Effector memory CD8-positive, alpha-beta T cell (primary cell): ENCODE measurements at regions not wholly inside any gene's neighbourhood (a gene's known extent, or its start where the extent isn't known, plus 50 kb on each side); places are given as distances from the start of the nearest gene placed in this dataset.
"Not testable (repeated sequence)": the region's sequence is repeated elsewhere in the genome, so short reads cannot be mapped to it uniquely, and the experiment has no call there.

Experiments
- ATAC-seq: fragments of 150-1000 bp; cut with Tn5 transposase; replicated peaks from 2 replicates; pipeline ENCODE4 v1.10.0; 2021; ENCODE audit warnings: mild to moderate bottlenecking, moderate library complexity
- DNase-seq, 3 experiments: peaks; one replicate each; pipeline ENCODE4 v3.0.0; 2021
- H3K27ac Mint-ChIP-seq, 2 donors: one replicate each; pipeline ENCODE4 v1.8.0; 2022; ENCODE audit warnings: mild to moderate bottlenecking in 2 of 2, mixed read lengths in 2 of 2, moderate library complexity in 2 of 2
- H3K27me3 Mint-ChIP-seq, 2 donors: one replicate each; pipeline ENCODE4 v1.8.0; 2022; ENCODE audit warnings: mixed read lengths in 2 of 2
- H3K36me3 Mint-ChIP-seq: one replicate; pipeline ENCODE4 v1.8.0; 2022; ENCODE audit warnings: mild to moderate bottlenecking, moderate library complexity, mixed read lengths; ENCODE audit not compliant: insufficient read depth
- H3K4me1 Mint-ChIP-seq, 2 donors: one replicate each; pipeline ENCODE4 v1.8.0; 2022; ENCODE audit warnings: low read depth in 2 of 2, mixed read lengths in 2 of 2
- H3K4me3 Mint-ChIP-seq, 2 donors: one replicate each; pipeline ENCODE4 v1.8.0; 2022; ENCODE audit warnings: mild to moderate bottlenecking in 2 of 2, mixed read lengths in 2 of 2, moderate library complexity in 2 of 2
- H3K9me3 Mint-ChIP-seq, 2 donors: one replicate each; pipeline ENCODE4 v1.8.0; 2022; ENCODE audit warnings: mixed read lengths in 2 of 2

DNA sequence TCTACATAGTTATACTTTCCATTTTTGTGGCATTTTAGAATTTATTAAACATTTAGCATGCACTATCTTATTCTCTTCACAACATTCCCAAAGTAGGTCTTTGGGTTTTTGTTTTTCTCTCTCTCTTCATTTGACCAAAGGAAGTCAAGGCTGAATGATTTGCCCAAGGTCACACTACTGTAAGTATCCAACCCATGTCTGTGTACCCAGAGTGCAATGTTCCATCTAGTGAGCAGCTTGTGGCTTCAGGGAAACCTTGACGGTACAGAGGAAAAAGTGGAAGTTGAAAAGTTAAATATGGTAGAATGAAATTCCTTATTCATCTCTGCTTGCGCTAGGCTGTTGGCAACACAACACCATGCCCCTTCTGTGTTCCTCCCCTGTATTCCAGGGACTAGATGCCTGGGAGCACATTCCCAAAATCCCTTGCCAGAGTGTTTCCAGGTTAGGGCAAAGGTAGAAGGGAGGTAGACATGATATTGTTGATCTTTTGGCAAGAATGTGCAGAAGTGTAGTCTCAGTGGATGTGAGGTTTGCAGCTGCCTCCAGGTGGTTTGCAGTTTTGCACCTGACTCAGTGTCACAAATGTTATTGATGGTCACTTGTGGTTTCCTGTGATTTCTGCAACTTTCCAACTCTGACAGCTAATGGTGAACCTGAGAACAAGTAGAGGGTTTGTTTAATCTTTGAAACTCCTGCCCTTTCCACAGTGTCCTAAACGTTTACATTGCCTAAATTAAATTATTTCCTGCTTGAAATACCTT is 196.7 kb downstream of the RMST start:
- Mint-ChIP-seq H3K27me3 (no peaks in the 10 kb centered on the region), H3K27ac (no peak overlapping the region), H3K36me3 (no peaks in the 10 kb centered on the region), H3K9me3 (peaks cover 6 to 9% of the 10 kb centered on the region in 2 donors), H3K4me3 (no peak overlapping the region), H3K4me1 (no peaks in the 10 kb centered on the region)
- ATAC-seq (no peak), DNase-seq (no peak)

DNA sequence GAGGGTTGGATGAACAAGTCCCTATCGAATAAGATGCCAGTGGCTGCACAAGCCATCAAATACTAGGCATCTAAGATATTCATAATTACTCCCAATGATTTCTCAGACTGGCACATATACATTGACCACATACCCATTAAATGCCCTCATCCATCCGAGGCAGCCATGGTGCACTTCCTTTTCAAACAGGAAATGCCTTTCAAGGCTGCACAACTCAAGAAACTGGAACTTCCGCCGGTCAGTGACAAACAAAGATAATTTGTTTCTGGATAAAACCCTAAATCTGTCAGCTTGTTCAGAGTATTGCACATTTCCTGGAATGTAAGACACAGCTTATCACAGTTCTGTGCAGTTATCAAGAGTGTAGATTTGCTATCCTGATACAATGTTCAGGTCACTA is 203.7 kb downstream of the RMST start:
- H3K36me3 Mint-ChIP-seq = no peaks in the 10 kb centered on the region
- no peak overlapping the region for H3K4me3 Mint-ChIP-seq
- peaks cover 9 to 15% of the 10 kb centered on the region in 2 donors for H3K9me3 Mint-ChIP-seq
- H3K27me3 Mint-ChIP-seq = no peaks in the 10 kb centered on the region
- H3K27ac Mint-ChIP-seq = no peak overlapping the region
- DNase-seq (no peak), ATAC-seq (no peak)
- no peaks in the 10 kb centered on the region for H3K4me1 Mint-ChIP-seq

DNA sequence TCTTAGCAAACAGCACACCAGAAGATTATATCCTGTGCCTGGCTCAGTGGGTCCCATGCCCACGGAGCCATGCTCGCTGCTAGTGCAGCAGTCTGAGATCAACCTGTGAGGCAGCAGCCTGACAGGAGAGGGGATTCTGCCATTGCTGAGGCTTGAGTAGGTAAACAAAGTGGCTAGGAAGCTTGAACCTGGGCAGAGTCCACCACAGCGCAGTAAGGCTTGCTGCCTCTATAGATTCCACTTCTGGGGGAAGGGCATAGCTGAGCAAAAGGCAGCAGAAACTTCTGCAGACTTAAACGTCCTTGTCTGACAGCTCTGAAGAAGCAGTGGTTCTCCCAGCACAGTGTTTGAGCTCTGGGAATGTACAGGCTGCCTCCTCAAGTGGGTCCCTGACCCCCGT is 210.3 kb downstream of the RMST start:
- DNase-seq (no peak), ATAC-seq (no peak)
- no peaks in the 10 kb centered on the region for H3K4me1 Mint-ChIP-seq
- no peaks in the 10 kb centered on the region for H3K36me3 Mint-ChIP-seq
- no peak overlapping the region for H3K4me3 Mint-ChIP-seq
- H3K9me3 Mint-ChIP-seq = peaks cover 0 to 2% of the 10 kb centered on the region in 2 donors
- H3K27me3 Mint-ChIP-seq = no peaks in the 10 kb centered on the region
- H3K27ac Mint-ChIP-seq = no peak overlapping the region

DNA sequence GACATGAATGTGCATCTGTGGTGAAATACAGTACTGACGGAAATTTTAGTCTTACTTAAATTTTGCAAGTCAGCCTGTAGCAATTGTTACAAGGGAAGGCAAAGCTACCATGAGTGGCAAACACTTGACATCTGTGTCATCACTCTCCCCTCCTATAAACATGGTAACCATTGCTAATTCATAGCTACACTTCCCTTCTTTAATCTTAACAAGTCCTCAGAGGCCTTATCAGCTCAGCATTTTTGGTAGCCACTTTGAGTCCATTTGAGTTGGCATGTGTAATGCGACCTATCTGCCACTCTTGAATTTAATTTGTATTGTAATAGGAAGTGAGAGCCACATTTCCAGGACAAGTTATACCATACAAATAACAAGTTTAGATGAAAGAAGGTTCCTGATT is 218.1 kb downstream of the RMST start:
- ATAC-seq (no peak), DNase-seq (no peak)
- no peak overlapping the region for H3K27ac Mint-ChIP-seq
- no peaks in the 10 kb centered on the region for H3K27me3 Mint-ChIP-seq
- no peak overlapping the region for H3K4me3 Mint-ChIP-seq
- H3K36me3 Mint-ChIP-seq = no peaks in the 10 kb centered on the region
- peaks cover 0 to 2% of the 10 kb centered on the region in 2 donors for H3K9me3 Mint-ChIP-seq
- H3K4me1 Mint-ChIP-seq = no peaks in the 10 kb centered on the region

DNA sequence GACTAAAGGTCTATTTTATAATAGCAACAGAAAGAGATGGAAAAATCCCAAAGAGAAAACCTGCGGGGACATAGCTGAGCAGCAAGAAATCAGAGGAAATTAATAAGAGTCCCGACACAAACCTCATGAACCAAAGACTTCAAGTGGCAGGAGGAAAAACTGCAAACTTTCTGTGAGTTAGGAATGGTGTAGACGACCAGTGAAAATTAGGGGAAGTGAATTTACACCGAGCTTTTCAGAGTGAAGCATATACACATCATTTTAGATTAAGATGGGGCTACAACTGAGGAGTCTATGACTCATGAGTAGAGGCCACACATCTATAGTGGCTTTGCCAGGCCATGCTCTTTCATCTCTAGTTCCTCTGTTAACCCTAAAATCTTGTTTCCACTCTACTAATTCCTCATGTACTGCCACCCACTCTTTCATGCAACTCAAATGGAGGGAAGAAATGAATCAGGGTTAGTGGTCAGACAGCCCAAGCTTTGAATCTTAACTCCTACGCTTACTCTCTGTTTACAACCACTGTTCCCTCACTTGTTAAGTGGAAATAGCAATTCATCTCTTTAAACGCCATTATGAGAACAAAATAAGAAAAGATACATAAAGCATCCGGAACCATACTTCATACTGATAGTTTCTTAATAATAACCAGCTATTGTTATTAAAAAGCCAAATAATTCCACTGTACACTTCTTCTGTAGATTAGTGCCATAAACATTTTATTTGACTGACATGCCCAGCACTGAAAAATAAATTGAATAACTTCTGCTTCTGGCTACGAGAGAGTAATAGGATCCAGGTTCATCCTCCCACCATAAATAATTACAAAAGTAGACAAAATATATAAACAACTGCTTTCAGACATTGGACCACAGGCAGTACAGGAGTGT is 219.3 kb downstream of the RMST start:
- H3K4me1 Mint-ChIP-seq = no peaks in the 10 kb centered on the region
- DNase-seq (no peak), ATAC-seq (no peak)
- no peak overlapping the region for H3K4me3 Mint-ChIP-seq
- H3K36me3 Mint-ChIP-seq = no peaks in the 10 kb centered on the region
- H3K9me3 Mint-ChIP-seq = peaks cover 0 to 2% of the 10 kb centered on the region in 2 donors
- H3K27me3 Mint-ChIP-seq = no peaks in the 10 kb centered on the region
- H3K27ac Mint-ChIP-seq = no peak overlapping the region

DNA sequence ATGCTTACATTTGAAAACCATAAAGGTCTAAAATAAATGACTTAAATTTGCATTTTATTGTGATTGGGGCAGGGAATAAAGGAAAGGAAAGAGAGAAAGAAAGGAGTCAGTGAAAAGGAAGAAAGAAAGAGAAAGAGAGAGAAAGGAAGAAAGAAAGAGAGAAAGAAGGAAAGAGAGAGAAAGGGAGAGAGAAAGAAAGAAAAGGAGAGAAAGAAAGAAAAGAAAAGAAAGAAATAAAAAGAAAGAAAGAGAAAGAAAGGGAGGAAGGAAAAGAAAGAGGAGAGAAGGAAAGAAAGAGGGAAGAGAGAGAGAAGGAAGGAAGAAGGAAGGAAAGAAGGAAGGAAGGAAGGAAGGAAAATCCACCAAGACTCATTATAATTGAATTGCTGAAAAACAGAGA is 222.8 kb downstream of the RMST start:
- Mint-ChIP-seq H3K27me3 (no peaks in the 10 kb centered on the region), H3K36me3 (no peaks in the 10 kb centered on the region), H3K9me3 (peaks cover 0 to 2% of the 10 kb centered on the region in 2 donors), H3K4me3 (no peak overlapping the region), H3K27ac (no peak overlapping the region), H3K4me1 (no peaks in the 10 kb centered on the region)
- DNase-seq (no peak), ATAC-seq (no peak)

DNA sequence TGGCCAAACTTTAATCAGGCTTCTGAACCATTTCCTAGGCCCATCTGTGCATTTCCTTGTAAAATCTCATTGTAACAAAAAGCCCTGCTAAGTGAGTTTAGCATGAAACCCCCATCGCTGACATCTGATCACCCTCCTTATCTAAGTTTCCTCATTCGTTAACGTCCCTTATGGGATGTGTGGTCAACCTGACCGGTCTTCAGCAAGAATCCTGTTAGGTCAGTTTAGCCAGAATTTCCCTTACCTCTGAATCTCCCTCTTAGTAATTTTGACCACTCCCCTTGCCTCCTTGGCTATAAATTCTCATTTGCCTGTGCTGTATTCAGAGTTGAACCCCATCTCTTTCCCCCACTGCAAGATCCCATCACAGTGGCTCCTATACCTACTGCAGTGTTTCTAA is 239.3 kb downstream of the RMST start:
- ATAC-seq (no peak), DNase-seq (no peak)
- no peaks in the 10 kb centered on the region for H3K4me1 Mint-ChIP-seq
- no peak overlapping the region for H3K4me3 Mint-ChIP-seq
- peaks cover 4 to 9% of the 10 kb centered on the region in 2 donors for H3K9me3 Mint-ChIP-seq
- H3K36me3 Mint-ChIP-seq = no peaks in the 10 kb centered on the region
- H3K27me3 Mint-ChIP-seq = no peaks in the 10 kb centered on the region
- no peak overlapping the region for H3K27ac Mint-ChIP-seq

DNA sequence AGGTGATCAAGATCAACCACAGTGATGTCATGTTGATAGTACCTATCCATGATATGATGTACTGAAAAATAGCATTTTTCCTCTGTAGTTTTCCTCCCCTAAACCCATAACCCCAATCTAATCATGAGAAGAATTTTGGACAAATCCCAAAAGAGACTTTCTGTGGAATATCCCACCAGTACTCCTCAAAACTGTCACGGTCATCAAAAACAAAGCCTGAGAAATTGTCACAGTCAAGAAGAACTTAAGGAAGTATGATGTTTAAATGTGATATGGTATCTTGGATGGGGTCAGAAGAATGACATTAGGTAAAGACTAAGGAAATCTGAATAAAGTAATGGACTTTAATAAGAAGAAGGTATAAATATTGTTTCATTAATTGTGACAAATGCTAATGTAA is 248.8 kb downstream of the RMST start:
- Mint-ChIP-seq H3K4me3 (no peak overlapping the region), H3K27ac (no peak overlapping the region), H3K27me3 (peaks cover 0 to 6% of the 10 kb centered on the region in 2 donors), H3K4me1 (no peaks in the 10 kb centered on the region), H3K36me3 (no peaks in the 10 kb centered on the region), H3K9me3 (peaks cover 2 to 9% of the 10 kb centered on the region in 2 donors)
- DNase-seq = no peak
- no peak for ATAC-seq

DNA sequence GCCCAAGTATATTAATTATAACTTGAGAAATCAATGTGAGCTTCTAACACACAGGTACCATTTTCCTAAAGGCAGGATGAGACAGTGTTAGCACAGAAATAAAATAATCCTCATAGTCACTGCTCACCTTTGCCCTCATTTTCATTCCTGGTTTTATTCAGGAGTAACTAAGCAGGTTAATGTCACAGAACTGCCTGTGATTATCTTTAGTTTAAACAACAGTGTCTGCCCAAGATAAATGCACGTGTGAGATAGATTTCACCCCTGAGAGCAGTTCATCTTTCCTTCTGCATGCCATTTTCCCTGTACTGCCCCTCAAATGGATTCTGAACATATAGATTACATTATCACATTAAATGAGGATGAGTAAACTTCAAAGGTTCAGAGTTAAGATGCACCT is 250.7 kb downstream of the RMST start:
- H3K27ac Mint-ChIP-seq = no peak overlapping the region

DNA sequence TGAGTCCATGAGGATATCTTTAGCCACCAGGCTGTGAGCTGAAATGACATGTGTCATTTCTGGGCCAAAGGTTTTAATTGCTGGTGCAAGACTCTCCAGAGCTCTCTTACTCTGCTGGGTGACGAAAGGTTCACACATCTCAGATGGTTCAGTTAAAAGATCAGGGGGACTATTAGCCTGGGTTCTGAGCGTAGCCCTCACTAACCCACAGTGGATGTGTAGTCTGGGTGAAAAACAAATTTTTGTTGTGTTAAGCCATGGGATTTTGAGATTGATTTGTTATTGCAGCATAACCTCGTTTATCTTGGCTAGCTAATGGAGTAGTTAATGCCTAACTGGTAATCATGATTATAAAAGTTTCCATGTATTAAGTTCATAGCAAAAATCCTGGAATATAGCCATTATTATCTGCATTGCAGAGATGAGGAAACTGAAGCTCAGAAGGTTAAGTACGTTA is 251.5 kb downstream of the RMST start:
- H3K27ac Mint-ChIP-seq = no peak overlapping the region
- H3K4me3 Mint-ChIP-seq = no peak overlapping the region
- no peaks in the 10 kb centered on the region for H3K36me3 Mint-ChIP-seq
- ATAC-seq = no peak
- H3K9me3 Mint-ChIP-seq = peaks cover 1 to 9% of the 10 kb centered on the region in 2 donors
- H3K27me3 Mint-ChIP-seq = peaks cover 0 to 6% of the 10 kb centered on the region in 2 donors
- DNase-seq = no peak
- no peaks in the 10 kb centered on the region for H3K4me1 Mint-ChIP-seq

More for the DNA sequence above, 250.7 kb downstream of the RMST start:
- Mint-ChIP-seq H3K27me3 (peaks cover 0 to 6% of the 10 kb centered on the region in 2 donors), H3K36me3 (no peaks in the 10 kb centered on the region), H3K4me3 (no peak overlapping the region), H3K4me1 (no peaks in the 10 kb centered on the region), H3K9me3 (peaks cover 2 to 9% of the 10 kb centered on the region in 2 donors)
- DNase-seq (no peak), ATAC-seq (no peak)

DNA sequence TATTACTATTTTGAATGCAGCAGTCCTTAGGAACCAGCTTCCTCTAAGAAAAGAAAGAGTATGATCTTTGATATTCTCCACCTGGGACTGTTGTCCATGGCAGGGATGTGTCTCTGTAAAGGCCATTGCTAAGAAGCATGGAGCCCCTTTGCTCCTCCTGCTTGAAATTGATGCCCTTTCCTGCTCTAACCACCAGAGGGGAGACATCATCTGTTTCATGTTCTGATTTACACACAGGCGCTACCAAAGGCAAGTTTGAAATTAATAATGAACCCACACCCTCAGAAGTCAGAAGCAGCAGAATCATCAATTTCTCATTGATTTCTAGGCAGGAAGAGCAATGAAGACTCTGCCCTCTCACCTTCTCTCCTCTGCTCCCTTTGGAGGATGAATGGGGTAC is 253.8 kb downstream of the RMST start:
- Mint-ChIP-seq H3K4me1 (no peaks in the 10 kb centered on the region), H3K4me3 (no peak overlapping the region), H3K27me3 (peaks cover 0 to 6% of the 10 kb centered on the region in 2 donors), H3K9me3 (peaks cover 0 to 21% of the 10 kb centered on the region in 2 donors), H3K27ac (no peak overlapping the region), H3K36me3 (no peaks in the 10 kb centered on the region)
- no peak for ATAC-seq
- DNase-seq = no peak

DNA sequence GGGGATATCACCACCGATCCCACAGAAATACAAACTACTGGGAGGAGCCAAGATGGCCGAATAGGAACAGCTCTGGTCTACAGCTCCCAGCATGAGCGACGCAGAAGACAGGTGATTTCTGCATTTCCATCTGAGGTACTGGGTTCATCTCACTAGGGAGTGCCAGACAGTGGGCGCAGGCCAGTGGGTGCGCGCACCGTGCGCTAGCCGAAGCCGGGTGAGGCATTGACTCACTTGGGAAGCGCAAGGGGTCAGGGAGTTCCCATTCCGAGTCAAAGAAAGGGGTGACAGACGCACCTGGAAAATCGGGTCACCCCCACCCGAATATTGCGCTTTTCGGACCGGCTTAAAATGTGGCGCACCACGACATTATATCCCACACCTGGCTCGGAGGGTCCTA is 261.2 kb downstream of the RMST start:
- not testable (repeated sequence) for ATAC-seq, DNase-seq, H3K27me3 Mint-ChIP-seq, H3K36me3 Mint-ChIP-seq, H3K27ac Mint-ChIP-seq, H3K4me1 Mint-ChIP-seq, H3K4me3 Mint-ChIP-seq
- peaks cover 2 to 17% of the 10 kb centered on the region in 2 donors for H3K9me3 Mint-ChIP-seq

DNA sequence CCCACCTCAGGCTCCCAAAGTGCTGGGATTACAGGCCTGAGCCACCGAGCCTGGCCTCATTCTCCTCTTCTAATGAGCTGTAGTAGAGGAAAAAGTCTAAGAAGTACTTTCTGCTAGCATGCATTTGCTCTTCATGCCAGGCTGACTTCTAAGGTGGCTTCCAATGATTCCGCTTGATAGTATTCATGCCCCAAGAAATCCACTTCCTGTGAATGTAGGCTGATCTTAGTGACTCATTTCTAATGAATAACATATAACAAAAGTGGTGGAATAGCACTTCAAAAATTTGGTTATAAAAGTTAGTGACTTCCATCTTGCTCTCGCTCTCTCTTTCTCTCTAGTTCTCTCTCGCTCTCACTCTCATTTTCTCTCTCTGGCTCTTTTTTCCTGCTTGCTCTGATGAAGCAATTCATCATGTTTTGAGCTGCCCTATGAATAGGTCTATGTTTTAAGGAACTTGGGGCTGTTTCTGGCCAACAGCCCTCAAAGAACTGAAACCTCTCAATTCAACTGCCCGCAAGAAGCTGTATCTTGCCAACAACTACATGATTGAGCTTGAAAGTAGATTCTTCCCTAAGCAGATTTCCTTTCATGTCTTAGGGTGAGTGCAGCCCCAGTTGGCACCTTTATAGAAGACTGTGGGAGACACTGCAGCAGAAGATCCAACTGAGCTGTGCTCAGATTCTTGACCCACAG is 282.9 kb downstream of the RMST start:
- Mint-ChIP-seq H3K27me3 (no peaks in the 10 kb centered on the region), H3K36me3 (no peaks in the 10 kb centered on the region), H3K9me3 (peaks cover 2 to 7% of the 10 kb centered on the region in 2 donors), H3K4me3 (no peak overlapping the region), H3K4me1 (no peaks in the 10 kb centered on the region), H3K27ac (no peak overlapping the region)
- ATAC-seq = no peak
- DNase-seq = no peak
